ENCODE measurements at regions not wholly inside any gene's neighbourhood (a gene's known extent, or its start where the extent isn't known, plus 50 kb on each side); places are given as distances from the start of the nearest gene placed in this dataset.
"Not testable (repeated sequence)": the region's sequence is repeated elsewhere in the genome, so short reads cannot be mapped to it uniquely, and the experiment has no call there.

- DNase-seq (ENCODE audit: low spot score) = no peak
These were observed 76.0 kb upstream of the KIT start for GRCh38 chr4:54581807-54582206.

- DNase-seq (ENCODE audit: low spot score) = no peak
These were observed 72.3 kb upstream of the KIT start for GRCh38 chr4:54585321-54586000.

GRCh38 chr4:54586320-54586955, 71.3 kb upstream of the KIT start:
- no peak for DNase-seq (ENCODE audit: low spot score)

GRCh38 chr4:54587107-54587891, 70.5 kb upstream of the KIT start:
- DNase-seq (ENCODE audit: low spot score) = no peak

GRCh38 chr4:54588404-54588803, 69.4 kb upstream of the KIT start:
- DNase-seq (ENCODE audit: low spot score) = no peak

- DNase-seq (ENCODE audit: low spot score) = no peak
These were observed 68.2 kb upstream of the KIT start for GRCh38 chr4:54589586-54589985.

- no peak for DNase-seq (ENCODE audit: low spot score)
These were observed 63.9 kb upstream of the KIT start for GRCh38 chr4:54593795-54594322.

DNA sequence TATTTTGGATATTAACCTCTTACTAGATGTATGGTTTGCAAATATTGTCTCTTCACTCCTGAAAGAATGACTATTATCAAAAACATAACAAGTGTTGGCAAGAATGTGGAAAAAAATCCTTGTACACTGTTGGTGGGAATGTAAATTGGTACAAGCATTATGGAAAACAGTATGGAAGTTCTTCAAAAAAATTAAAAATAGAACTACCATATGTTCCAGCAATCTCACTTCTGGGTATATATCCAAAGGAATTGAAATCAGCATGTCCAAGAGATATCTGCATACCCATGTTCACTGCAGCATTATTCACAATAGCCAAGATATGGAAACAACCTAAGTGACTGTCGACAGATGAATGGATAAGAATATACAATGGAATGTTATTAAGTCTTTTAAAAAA, 61.6 kb upstream of the KIT start:
- DNase-seq (ENCODE audit: low spot score) = no peak

GRCh38 chr4:54597678-54598077, 60.1 kb upstream of the KIT start:
- DNase-seq (ENCODE audit: low spot score) = not testable (repeated sequence)

DNA sequence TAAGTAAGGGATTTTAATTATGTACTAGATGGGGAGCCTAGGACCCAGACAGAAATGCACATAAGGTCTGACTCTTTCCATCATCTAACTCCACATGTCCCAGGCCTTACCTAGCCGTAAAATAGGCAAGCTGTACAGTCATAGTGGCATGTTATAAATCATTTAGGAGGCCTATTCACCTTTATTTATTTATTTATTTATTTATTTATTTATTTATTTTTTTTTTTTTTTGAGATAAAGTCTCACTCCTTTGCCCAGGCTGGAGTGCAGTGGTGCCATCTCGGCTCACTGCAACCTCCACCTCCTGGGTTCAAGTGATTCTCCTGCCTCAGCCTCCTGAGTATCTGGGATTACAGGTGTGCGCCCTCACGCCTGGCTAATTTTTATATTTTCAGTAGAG, 55.6 kb upstream of the KIT start:
- DNase-seq (ENCODE audit: low spot score) = not testable (repeated sequence)

DNA sequence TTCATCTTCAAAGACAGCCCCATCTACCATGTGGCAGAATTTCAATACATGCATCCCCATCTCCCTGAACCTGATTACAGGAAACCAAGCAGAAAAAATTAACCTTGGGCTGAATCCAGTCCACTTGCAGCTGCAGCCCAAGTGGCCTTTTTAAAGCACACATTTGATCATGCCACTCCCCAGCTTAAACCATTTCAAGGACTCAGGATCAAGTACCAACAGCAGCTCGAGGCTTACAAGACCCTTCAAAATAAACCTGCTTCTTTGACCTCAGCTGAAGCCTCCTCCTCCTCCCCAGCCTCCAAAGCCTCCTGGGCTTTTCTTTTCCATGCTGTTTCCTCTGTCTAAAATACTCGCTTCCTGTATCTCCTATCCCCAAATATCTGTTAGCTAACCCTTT, 50.7 kb upstream of the KIT start:
- DNase-seq (ENCODE audit: low spot score) = no peak

GRCh38 chr4:54607521-54607920, 50.2 kb upstream of the KIT start:
- no peak for DNase-seq (ENCODE audit: low spot score)
